ENCODE measurements at regions not wholly inside any gene's neighbourhood (a gene's known extent, or its start where the extent isn't known, plus 50 kb on each side); places are given as distances from the start of the nearest gene placed in this dataset.
"Not testable (repeated sequence)": the region's sequence is repeated elsewhere in the genome, so short reads cannot be mapped to it uniquely, and the experiment has no call there.

GRCh38 chr14:44601266-44601665 is 94.2 kb upstream of the FSCB start:
- H3K4me1 ChIP-seq (ENCODE audit: insufficient read depth, low read length); H3K4me3 ChIP-seq (replicated peaks in 1 of 3; ENCODE audit: insufficient read depth in 1 of 3, low read depth in 2 of 3, low read length in 3 of 3); in situ Hi-C loops (cut with HindIII; ENCODE audit: extremely low pct_ligation_motif_present, low pct_unique_long_range_greater_than_20kb); ATAC-seq; H3K27me3 ChIP-seq (ENCODE audit: control insufficient read depth in 1 of 2, insufficient read depth in 2 of 2, low read length in 2 of 2); H3K27ac ChIP-seq (ENCODE audit: extremely low read length, insufficient read depth, low read length); DNase-seq (ENCODE audit: low spot score); intact Hi-C loops (cut with micrococcal nuclease; ENCODE audit: unreplicated experiment); H3K79me2 ChIP-seq (ENCODE audit: insufficient read depth, low read length); H3K9me3 ChIP-seq (ENCODE audit: low read length); POLR2A ChIA-PET; H4K20me1 ChIP-seq (ENCODE audit: insufficient read depth, low read length); CTCF ChIA-PET (ENCODE audit: low intra/inter-chr PET ratio, low total read pairs); H3K9ac ChIP-seq (ENCODE audit: insufficient read depth, low read depth, low read length); H2AFZ ChIP-seq (ENCODE audit: low read length); H3K4me2 ChIP-seq (ENCODE audit: low read depth, low read length); BruUV-seq (replicated peaks); H3K36me3 ChIP-seq (replicated peaks in 1 of 2; ENCODE audit: control insufficient read depth in 1 of 2, insufficient read depth in 2 of 2, low read length in 2 of 2); FAIRE-seq: not testable (repeated sequence)
- no CpG with 5 or more reads among the region's 37 CpGs for WGBS (ENCODE audit: low lambda C conversion rate)

- intact Hi-C loops (cut with micrococcal nuclease; ENCODE audit: unreplicated experiment): no loop called here
- H3K79me2 ChIP-seq (ENCODE audit: insufficient read depth, low read length): no peaks in the 10 kb centered on the region
Observed at GRCh38 chr14:44589180-44589579, 82.1 kb upstream of the FSCB start.

More at GRCh38 chr14:44589180-44589579, 82.1 kb upstream of the FSCB start:
- FAIRE-seq: no peak
- H3K4me3 ChIP-seq (replicated peaks in 1 of 3; ENCODE audit: insufficient read depth in 1 of 3, low read depth in 2 of 3, low read length in 3 of 3): no peak overlapping the region
- ATAC-seq: no peak
- no peak overlapping the region for H3K9ac ChIP-seq (ENCODE audit: insufficient read depth, low read depth, low read length)
- 5% methylated on average over 3 of the region's 3 CpGs for WGBS (ENCODE audit: low lambda C conversion rate)
- no peaks in the 10 kb centered on the region for H3K4me1 ChIP-seq (ENCODE audit: insufficient read depth, low read length)
- H3K27me3 ChIP-seq (ENCODE audit: control insufficient read depth in 1 of 2, insufficient read depth in 2 of 2, low read length in 2 of 2): no peaks in the 10 kb centered on the region; a peak in 1 of 5 replicates
- H3K9me3 ChIP-seq (ENCODE audit: low read length): no peaks in the 10 kb centered on the region
- no peaks in the 10 kb centered on the region for H4K20me1 ChIP-seq (ENCODE audit: insufficient read depth, low read length)
- ChIA-PET POLR2A (no interaction called here), CTCF (ENCODE audit: low intra/inter-chr PET ratio, low total read pairs) (no interaction called here)
- no peak overlapping the region for H3K27ac ChIP-seq (ENCODE audit: extremely low read length, insufficient read depth, low read length)
- DNase-seq (ENCODE audit: low spot score): no peak
- no TSS peak for BruUV-seq (replicated peaks)
- TF ChIP-seq ZNF432 (CRISPR knock-in tag; IDR thresholded peaks at IDR 0.05; ENCODE audit: borderline replicate concordance) (no peak), ZNF878 (CRISPR knock-in tag; IDR thresholded peaks at IDR 0.05) (no peak), RCOR2 (CRISPR knock-in tag; IDR thresholded peaks at IDR 0.05) (no peak), MYPOP (CRISPR knock-in tag; IDR thresholded peaks at IDR 0.05) (no peak), CREM (IDR thresholded peaks at IDR 0.05) (no peak), CREM (CRISPR knock-in tag; IDR thresholded peaks at IDR 0.05) (no peak), SMARCE1 (IDR thresholded peaks at IDR 0.05; ENCODE audit: borderline replicate concordance) (no peak)
- H3K4me2 ChIP-seq (ENCODE audit: low read depth, low read length): no peak overlapping the region
- no peak overlapping the region for H2AFZ ChIP-seq (ENCODE audit: low read length)
- no peaks in the 10 kb centered on the region for H3K36me3 ChIP-seq (replicated peaks in 1 of 2; ENCODE audit: control insufficient read depth in 1 of 2, insufficient read depth in 2 of 2, low read length in 2 of 2)
- in situ Hi-C loops (cut with HindIII; ENCODE audit: extremely low pct_ligation_motif_present, low pct_unique_long_range_greater_than_20kb): no loop called here

Measured in HepG2 (cell line).